H1 (cell line): ENCODE measurements at regions not wholly inside any gene's neighbourhood (a gene's known extent, or its start where the extent isn't known, plus 50 kb on each side); places are given as distances from the start of the nearest gene placed in this dataset.

ENCODE experiments used
- CTCF ChIA-PET: fragments of 300-600 bp; sonication (Branson Sonifier 250); formaldehyde crosslinking; loops from one replicate; lab custom pipeline; 2021; ENCODE audit not compliant: partially characterized antibody; lab: Charles Lee
- POLR2A ChIA-PET: fragments of 300-600 bp; sonication (Branson Sonifier 250); formaldehyde crosslinking; loops from one replicate; lab custom pipeline; 2021; ENCODE audit warnings: inconsistent platforms; ENCODE audit not compliant: partially characterized antibody; lab: Charles Lee
- DNase-seq, 2 experiments: peaks; one replicate each; pipeline versions ENCODE4 v3.0.0 to v3.0.0-alpha.2; 2010 to 2022; ENCODE audit warnings: low spot score in 2 of 2, low read depth in 1 of 2, mixed read lengths in 1 of 2
- FAIRE-seq: peaks from 2 replicates; lab custom pipeline; 2011; peaks lifted over from hg19 to GRCh38; lab: Jason Lieb, UNC
- H2AFZ ChIP-seq: 2 replicates; pipeline ENCODE4 v1.8.1; 2012; ENCODE audit warnings: low read length, inconsistent platforms
- H2AK5ac ChIP-seq: 2 replicates; pipeline ENCODE4 v1.6.1; 2013; ENCODE audit warnings: low read depth, low read length
- H2BK120ac ChIP-seq: replicated peaks from 2 replicates; pipeline ENCODE3; 2013; ENCODE audit warnings: low read depth, low read length, inconsistent platforms
- H2BK12ac ChIP-seq: 2 replicates; pipeline ENCODE4 v1.6.1; 2013; ENCODE audit warnings: low read depth, low read length
- H2BK15ac ChIP-seq: 2 replicates; pipeline ENCODE4 v1.6.1; 2013; ENCODE audit warnings: low read length
- H2BK20ac ChIP-seq: 2 replicates; pipeline ENCODE4 v1.6.1; 2013; ENCODE audit warnings: low read length
- H2BK5ac ChIP-seq: 2 replicates; pipeline ENCODE4 v1.6.1; 2013; ENCODE audit warnings: low read depth, low read length
- H3K14ac ChIP-seq: 2 replicates; pipeline ENCODE4 v1.6.1; 2013; ENCODE audit warnings: inconsistent platforms; ENCODE audit not compliant: insufficient read length
- H3K18ac ChIP-seq: 2 replicates; pipeline ENCODE4 v1.6.1; 2013; ENCODE audit warnings: low read length; ENCODE audit errors: extremely low read depth
- H3K23ac ChIP-seq: 2 replicates; pipeline ENCODE4 v1.6.1; 2013; ENCODE audit warnings: inconsistent platforms; ENCODE audit not compliant: insufficient read length
- H3K23me2 ChIP-seq: 2 replicates; pipeline ENCODE4 v1.6.1; 2013; ENCODE audit warnings: low read depth, low read length
- H3K27ac ChIP-seq: 2 replicates; pipeline ENCODE4 v1.6.1; 2011; ENCODE audit warnings: low read depth, low read length, inconsistent platforms
- H3K27me3 ChIP-seq, 4 experiments: replicated peaks in 1 of 4; 1 replicate in 1 of 4; 2 replicates in 3 of 4; pipeline versions ENCODE4 v1.6.1 to v1.8.1; 2011 to 2013; ENCODE audit warnings: low read length in 3 of 4, mild to moderate bottlenecking in 3 of 4, inconsistent platforms in 2 of 4, mixed read lengths in 2 of 4, moderate library complexity in 1 of 4; ENCODE audit not compliant: control insufficient read depth in 3 of 4, insufficient read depth in 3 of 4; ENCODE audit errors: extremely low read depth in 1 of 4
- H3K36me3 ChIP-seq, 4 experiments: 2 replicates each; pipeline versions ENCODE4 v1.6.1 to v1.8.1; 2011 to 2013; ENCODE audit warnings: mild to moderate bottlenecking in 4 of 4, low read length in 3 of 4, moderate library complexity in 2 of 4, control low read depth in 1 of 4, inconsistent platforms in 1 of 4; ENCODE audit not compliant: insufficient read depth in 4 of 4, control insufficient read depth in 2 of 4
- H3K4ac ChIP-seq: replicated peaks from 2 replicates; pipeline ENCODE3; 2013; ENCODE audit warnings: low read length, low read depth, mixed read lengths, inconsistent platforms; ENCODE audit not compliant: insufficient read length
- H3K4me1 ChIP-seq, 4 experiments: replicated peaks in 1 of 4; 1 replicate in 1 of 4; 2 replicates in 3 of 4; pipeline versions ENCODE4 v1.6.1 to v1.8.1; 2011 to 2013; ENCODE audit warnings: low read length in 3 of 4, inconsistent platforms in 2 of 4, mixed read lengths in 1 of 4; ENCODE audit not compliant: insufficient read depth in 4 of 4, control insufficient read depth in 3 of 4
- H3K4me2 ChIP-seq, 2 experiments: 2 replicates each; pipeline versions ENCODE4 v1.6.1 to v1.8.1; 2011 to 2013; ENCODE audit warnings: low read depth in 2 of 2, low read length in 2 of 2, control low read depth in 1 of 2, inconsistent platforms in 1 of 2, mild to moderate bottlenecking in 1 of 2; ENCODE audit not compliant: insufficient read depth in 1 of 2
- H3K4me3 ChIP-seq, 4 experiments: fragments of 200-600, 300-600 bp in 1 of 4; sonication (generic), shearing (Covaris generic), sonication (Bioruptor Twin) in 1 of 4; 2 replicates each; pipeline versions ENCODE4 v1.5.1 to v1.8.1; 2011 to 2016; ENCODE audit warnings: low read length in 4 of 4, low read depth in 3 of 4, control low read depth in 2 of 4, inconsistent platforms in 2 of 4, mild to moderate bottlenecking in 2 of 4, mixed read lengths in 1 of 4, moderate library complexity in 1 of 4; ENCODE audit not compliant: insufficient read depth in 2 of 4; ENCODE audit errors: extremely low read depth in 1 of 4
- H3K56ac ChIP-seq: replicated peaks from 2 replicates; pipeline ENCODE3; 2013; ENCODE audit warnings: low read depth, mild to moderate bottlenecking, mixed read lengths, low read length, inconsistent platforms; ENCODE audit not compliant: insufficient read length
- H3K79me1 ChIP-seq: 2 replicates; pipeline ENCODE4 v1.6.1; 2013; ENCODE audit warnings: low read depth, low read length, control low read depth
- H3K79me2 ChIP-seq, 2 experiments: 2 replicates each; pipeline versions ENCODE4 v1.6.1 to v1.8.1; 2012 to 2013; ENCODE audit warnings: low read length in 2 of 2, mild to moderate bottlenecking in 2 of 2, inconsistent platforms in 1 of 2; ENCODE audit not compliant: insufficient read depth in 2 of 2, control insufficient read depth in 1 of 2
- H3K9ac ChIP-seq, 4 experiments: replicated peaks in 1 of 4; 1 replicate in 1 of 4; 2 replicates in 3 of 4; pipeline versions ENCODE4 v1.6.1 to v1.8.1; 2011 to 2013; ENCODE audit warnings: low read depth in 3 of 4, low read length in 3 of 4, control low read depth in 2 of 4, mild to moderate bottlenecking in 2 of 4, moderate library complexity in 2 of 4, inconsistent platforms in 1 of 4; ENCODE audit errors: extremely low read depth in 1 of 4
- H3K9me3 ChIP-seq, 2 experiments: 2 replicates each; pipeline versions ENCODE4 v1.6.1 to v1.8.1; 2012 to 2013; ENCODE audit warnings: mild to moderate bottlenecking in 2 of 2, moderate library complexity in 2 of 2, control low read depth in 1 of 2, inconsistent platforms in 1 of 2, low read depth in 1 of 2, low read length in 1 of 2, mixed read lengths in 1 of 2; ENCODE audit not compliant: insufficient read depth in 2 of 2
- H4K20me1 ChIP-seq, 2 experiments: replicated peaks in 1 of 2; 2 replicates each; pipeline versions ENCODE3 to v1.8.1; 2011 to 2013; ENCODE audit warnings: inconsistent platforms in 2 of 2, low read length in 2 of 2, mild to moderate bottlenecking in 1 of 2; ENCODE audit not compliant: insufficient read depth in 2 of 2, control insufficient read depth in 1 of 2
- H4K5ac ChIP-seq: 2 replicates; pipeline ENCODE4 v1.6.1; 2013; ENCODE audit warnings: low read length, low read depth, mixed read lengths, inconsistent platforms; ENCODE audit not compliant: insufficient read length
- H4K8ac ChIP-seq: 2 replicates; pipeline ENCODE4 v1.8.0; 2013; ENCODE audit warnings: mild to moderate bottlenecking, moderate library complexity, low read length, inconsistent platforms; ENCODE audit not compliant: insufficient read depth; ENCODE audit errors: extremely low read depth
- H4K91ac ChIP-seq: replicated peaks from 2 replicates; pipeline ENCODE3; 2013; ENCODE audit warnings: low read length, mixed read lengths, inconsistent platforms; ENCODE audit not compliant: insufficient read length
- CTCF ChIP-seq, 3 experiments: IDR thresholded peaks; 1 replicate in 2 of 3; 2 replicates in 1 of 3; pipeline versions ENCODE4 v1.5.1 to v1.6.1; 2011; ENCODE audit warnings: low read length in 3 of 3, mild to moderate bottlenecking in 3 of 3, inconsistent platforms in 2 of 3, low read depth in 1 of 3, moderate library complexity in 1 of 3; ENCODE audit not compliant: insufficient read depth in 1 of 3; ENCODE audit errors: control extremely low read depth in 1 of 3
- SP2 ChIP-seq: IDR thresholded peaks from 2 replicates; pipeline ENCODE4 v1.6.1; 2012; ENCODE audit warnings: mild to moderate bottlenecking, low read length, inconsistent platforms
- SUZ12 ChIP-seq: fragments of 200-600 bp; sonication (generic); IDR thresholded peaks from 2 replicates; pipeline ENCODE4 v1.6.1; 2012; ENCODE audit warnings: mild to moderate bottlenecking, inconsistent platforms, low read length, moderate library complexity, mixed read lengths
- TAF7 ChIP-seq: optimal IDR thresholded peaks from 2 replicates; pipeline ENCODE3; 2011; ENCODE audit warnings: low read depth, mild to moderate bottlenecking, inconsistent platforms, low read length, moderate library complexity, borderline replicate concordance
- WGBS, 2 experiments: shearing (Covaris generic) in 1 of 2; methylation state at CpG; one replicate each; pipeline versions ENCODE4 v1.1.6 to v1.1.7; 2013 to 2015; ENCODE audit warnings: low lambda C conversion rate in 2 of 2, mixed read lengths in 2 of 2, inconsistent platforms in 1 of 2, low coverage in 1 of 2, missing lambda C conversion rate in 1 of 2; ENCODE audit not compliant: insufficient replicate concordance in 2 of 2, insufficient coverage in 1 of 2, insufficient read length in 1 of 2; ENCODE audit errors: extremely low coverage in 1 of 2, missing lambda C conversion rate in 1 of 2; 5-methylcytosine and 5-hydroxymethylcytosine counted together
- TF ChIP-seq, protein P1 (sequence below): IDR thresholded peaks from 2 replicates; pipeline ENCODE4 v1.6.1; 2012; ENCODE audit warnings: low read length, inconsistent platforms

DNA sequence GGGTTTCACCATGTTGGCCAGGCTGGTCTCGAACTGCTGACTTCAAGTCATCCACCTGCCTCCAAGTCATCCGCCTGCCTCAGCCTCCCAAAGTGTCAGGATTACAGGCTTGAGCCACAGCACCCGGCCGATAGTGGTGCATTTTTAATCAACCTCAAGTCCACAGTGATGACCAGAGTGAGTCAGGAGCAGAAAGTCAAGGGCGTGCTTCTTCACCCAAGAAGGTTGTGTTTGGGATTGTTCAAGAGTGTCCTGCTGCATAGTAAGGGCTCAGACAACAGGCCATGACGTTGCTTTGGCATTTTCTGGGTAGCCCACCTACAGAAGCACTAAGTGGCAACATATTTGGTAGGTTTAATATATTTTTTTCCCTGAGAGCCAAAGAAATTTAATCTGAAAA is 108.3 kb upstream of the FAM20A start:
- Histone ChIP-seq H2AK5ac (no peak overlapping the region), H3K79me2 (no peaks in the 10 kb centered on the region), H4K5ac (no peak overlapping the region), H3K79me1 (no peaks in the 10 kb centered on the region), H3K4me2 (no peak overlapping the region), H2BK12ac (no peak overlapping the region), H3K4me1 (no peaks in the 10 kb centered on the region; a peak in 1 of 7 replicates), H4K8ac (no peak overlapping the region), H3K14ac (no peak overlapping the region), H3K9me3 (no peaks in the 10 kb centered on the region), H3K56ac (no peak overlapping the region), H3K4me3 (no peak overlapping the region), H3K9ac (no peak overlapping the region), H3K27me3 (no peaks in the 10 kb centered on the region), H3K36me3 (no peaks in the 10 kb centered on the region), H4K20me1 (no peaks in the 10 kb centered on the region), H3K27ac (no peak overlapping the region), H2AFZ (no peak overlapping the region), H2BK20ac (no peak overlapping the region), H4K91ac (no peak overlapping the region), H2BK15ac (no peak overlapping the region), H3K23me2 (no peaks in the 10 kb centered on the region; the same call in 1 of the 2 replicates), H3K23ac (no peak overlapping the region), H2BK120ac (no peak overlapping the region), H2BK5ac (no peak overlapping the region), H3K4ac (no peak overlapping the region), H3K18ac (no peak overlapping the region)
- TF ChIP-seq TAF7 (no peak), SUZ12 (no peak), CTCF (IDR thresholded peaks at IDR 0.05; ENCODE audit: control extremely low read depth in 1 of 3, insufficient read depth in 1 of 3, low read depth in 1 of 3, low read length in 3 of 3) (no peak), SP2 (no peak)
- TF ChIP-seq, protein P1, sequence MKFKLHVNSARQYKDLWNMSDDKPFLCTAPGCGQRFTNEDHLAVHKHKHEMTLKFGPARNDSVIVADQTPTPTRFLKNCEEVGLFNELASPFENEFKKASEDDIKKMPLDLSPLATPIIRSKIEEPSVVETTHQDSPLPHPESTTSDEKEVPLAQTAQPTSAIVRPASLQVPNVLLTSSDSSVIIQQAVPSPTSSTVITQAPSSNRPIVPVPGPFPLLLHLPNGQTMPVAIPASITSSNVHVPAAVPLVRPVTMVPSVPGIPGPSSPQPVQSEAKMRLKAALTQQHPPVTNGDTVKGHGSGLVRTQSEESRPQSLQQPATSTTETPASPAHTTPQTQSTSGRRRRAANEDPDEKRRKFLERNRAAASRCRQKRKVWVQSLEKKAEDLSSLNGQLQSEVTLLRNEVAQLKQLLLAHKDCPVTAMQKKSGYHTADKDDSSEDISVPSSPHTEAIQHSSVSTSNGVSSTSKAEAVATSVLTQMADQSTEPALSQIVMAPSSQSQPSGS = no peak
- ChIA-PET POLR2A (no interaction called here), CTCF (no interaction called here)
- DNase-seq (no peak), FAIRE-seq (no peak)
- 91% methylated on average over 6 of the region's 6 CpGs; no CpG with 5 or more reads in 1 of the 2 experiments for WGBS, 2 experiments
